ENCODE measurements at regions not wholly inside any gene's neighbourhood (a gene's known extent, or its start where the extent isn't known, plus 50 kb on each side); places are given as distances from the start of the nearest gene placed in this dataset.

DNA sequence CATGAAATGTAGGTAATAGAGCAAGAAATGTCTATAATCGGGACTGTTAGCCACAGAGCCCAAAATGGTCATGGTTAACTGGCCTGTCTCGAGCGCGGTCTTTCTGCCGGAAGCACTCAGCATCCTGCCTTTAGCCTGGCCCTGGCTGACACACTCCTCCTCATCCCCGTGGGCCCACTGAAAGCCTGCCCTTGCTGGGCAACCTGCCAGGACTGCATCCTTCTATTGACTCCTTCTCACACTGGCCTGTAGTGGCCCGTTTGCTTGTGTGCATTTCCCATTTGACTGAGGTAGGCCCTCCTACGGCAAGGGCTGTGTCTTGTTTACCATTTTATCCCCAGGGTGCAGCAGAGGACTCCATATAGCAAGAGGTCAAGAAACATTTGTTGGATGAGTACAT lies 215.7 kb downstream of the ATPSCKMT start:
- ATAC-seq: no peak
- TF ChIP-seq ZFP3 (CRISPR knock-in tag; IDR thresholded peaks at IDR 0.05) (0 out of 2 replicates have a peak, but pooled peaks have one; percentile 34), CREB5 (CRISPR knock-in tag; IDR thresholded peaks at IDR 0.05; ENCODE audit: low read depth) (no peak)

- no peak for TF ChIP-seq ZNF70 (CRISPR knock-in tag; IDR thresholded peaks at IDR 0.05)
- ATAC-seq: no peak
Measured at GRCh38 chr5:10031817-10032216, 217.9 kb downstream of the ATPSCKMT start.

DNA sequence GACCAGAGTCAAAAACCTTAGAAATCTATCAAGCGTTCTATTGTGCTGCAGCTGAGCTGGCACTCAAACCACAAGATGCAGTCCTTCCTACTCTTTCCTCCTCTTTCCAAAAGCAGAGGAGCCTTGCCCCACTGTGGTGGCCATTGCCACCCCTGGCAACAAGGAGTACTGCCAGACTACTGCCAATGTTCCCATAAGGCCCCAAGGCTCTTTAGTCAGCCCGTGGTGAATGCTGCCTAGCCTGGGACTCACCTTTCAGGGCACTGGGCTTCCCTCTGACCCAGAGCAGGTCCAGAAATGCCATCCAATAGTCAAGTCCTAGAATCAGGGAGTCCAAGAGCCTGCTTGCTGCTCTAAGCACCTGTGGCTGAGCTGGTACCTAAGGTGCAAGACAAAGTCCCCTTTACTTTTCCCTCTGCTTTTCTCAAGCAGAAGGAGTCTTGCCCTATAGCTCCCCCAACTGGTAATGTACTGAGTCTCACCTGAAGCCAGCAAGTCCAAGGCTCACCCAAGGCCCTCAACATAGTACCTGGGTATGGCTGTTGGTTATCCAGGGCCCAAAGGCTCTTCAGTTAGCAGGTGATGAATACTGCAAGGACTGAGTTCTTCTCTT lies 219.4 kb downstream of the ATPSCKMT start:
- TF ChIP-seq, protein P1, sequence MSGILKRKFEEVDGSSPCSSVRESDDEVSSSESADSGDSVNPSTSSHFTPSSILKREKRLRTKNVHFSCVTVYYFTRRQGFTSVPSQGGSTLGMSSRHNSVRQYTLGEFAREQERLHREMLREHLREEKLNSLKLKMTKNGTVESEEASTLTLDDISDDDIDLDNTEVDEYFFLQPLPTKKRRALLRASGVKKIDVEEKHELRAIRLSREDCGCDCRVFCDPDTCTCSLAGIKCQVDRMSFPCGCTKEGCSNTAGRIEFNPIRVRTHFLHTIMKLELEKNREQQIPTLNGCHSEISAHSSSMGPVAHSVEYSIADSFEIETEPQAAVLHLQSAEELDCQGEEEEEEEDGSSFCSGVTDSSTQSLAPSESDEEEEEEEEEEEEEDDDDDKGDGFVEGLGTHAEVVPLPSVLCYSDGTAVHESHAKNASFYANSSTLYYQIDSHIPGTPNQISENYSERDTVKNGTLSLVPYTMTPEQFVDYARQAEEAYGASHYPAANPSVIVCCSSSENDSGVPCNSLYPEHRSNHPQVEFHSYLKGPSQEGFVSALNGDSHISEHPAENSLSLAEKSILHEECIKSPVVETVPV (CRISPR knock-in tag; IDR thresholded peaks at IDR 0.05): no peak
- TF ChIP-seq ZNF8 (CRISPR knock-in tag; IDR thresholded peaks at IDR 0.05) (no peak), RARB (CRISPR knock-in tag; IDR thresholded peaks at IDR 0.05) (no peak), ZNF565 (CRISPR knock-in tag; conservative IDR thresholded peaks at IDR 0.05; ENCODE audit: low read depth) (no peak)
- TF ChIP-seq, protein P2, sequence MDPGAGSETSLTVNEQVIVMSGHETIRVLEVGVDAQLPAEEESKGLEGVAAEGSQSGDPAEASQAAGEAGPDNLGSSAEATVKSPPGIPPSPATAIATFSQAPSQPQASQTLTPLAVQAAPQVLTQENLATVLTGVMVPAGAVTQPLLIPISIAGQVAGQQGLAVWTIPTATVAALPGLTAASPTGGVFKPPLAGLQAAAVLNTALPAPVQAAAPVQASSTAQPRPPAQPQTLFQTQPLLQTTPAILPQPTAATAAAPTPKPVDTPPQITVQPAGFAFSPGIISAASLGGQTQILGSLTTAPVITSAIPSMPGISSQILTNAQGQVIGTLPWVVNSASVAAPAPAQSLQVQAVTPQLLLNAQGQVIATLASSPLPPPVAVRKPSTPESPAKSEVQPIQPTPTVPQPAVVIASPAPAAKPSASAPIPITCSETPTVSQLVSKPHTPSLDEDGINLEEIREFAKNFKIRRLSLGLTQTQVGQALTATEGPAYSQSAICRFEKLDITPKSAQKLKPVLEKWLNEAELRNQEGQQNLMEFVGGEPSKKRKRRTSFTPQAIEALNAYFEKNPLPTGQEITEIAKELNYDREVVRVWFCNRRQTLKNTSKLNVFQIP (CRISPR knock-in tag; IDR thresholded peaks at IDR 0.05; ENCODE audit: borderline replicate concordance, low read depth): no peak
- ATAC-seq: peak; percentile 54; the same call in 2 of the 3 replicates

- no peak for TF ChIP-seq GLIS3 (CRISPR knock-in tag; IDR thresholded peaks at IDR 0.05)
- no peak for ATAC-seq
Measured at GRCh38 chr5:10023494-10023893, 226.2 kb downstream of the ATPSCKMT start.

DNA sequence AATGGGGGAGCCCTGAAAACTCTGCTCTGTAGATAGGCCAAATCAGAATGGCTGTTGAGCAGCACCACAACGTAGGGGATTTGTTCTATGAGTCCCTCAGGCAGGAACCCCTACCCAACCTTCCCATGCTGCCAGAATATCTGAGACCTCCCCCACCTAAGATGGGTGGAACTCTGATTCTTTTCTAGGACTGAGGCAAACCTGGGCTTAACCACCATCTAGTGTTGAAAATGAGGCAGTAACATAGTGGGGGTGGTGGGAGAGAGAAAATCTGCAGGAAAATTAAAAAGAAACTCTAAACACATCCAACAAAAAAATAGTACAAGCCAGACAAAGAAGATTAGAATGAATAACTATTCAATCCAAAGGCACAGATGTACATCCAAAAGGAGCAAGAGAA lies 228.4 kb downstream of the ATPSCKMT start:
- no peak for TF ChIP-seq CREB5 (CRISPR knock-in tag; IDR thresholded peaks at IDR 0.05; ENCODE audit: low read depth)
- TF ChIP-seq BACH2 (CRISPR knock-in tag; IDR thresholded peaks at IDR 0.05; ENCODE audit: borderline replicate concordance): no peak
- no peak for TF ChIP-seq SNAI2 (CRISPR knock-in tag; IDR thresholded peaks at IDR 0.05)
- no peak for TF ChIP-seq ZFP3 (CRISPR knock-in tag; IDR thresholded peaks at IDR 0.05)
- TF ChIP-seq OSR1 (CRISPR knock-in tag; IDR thresholded peaks at IDR 0.05): no peak
- no peak for TF ChIP-seq ZNF8 (CRISPR knock-in tag; IDR thresholded peaks at IDR 0.05)
- TF ChIP-seq ZNF565 (CRISPR knock-in tag; conservative IDR thresholded peaks at IDR 0.05; ENCODE audit: low read depth): no peak
- TF ChIP-seq, protein P1 (CRISPR knock-in tag; IDR thresholded peaks at IDR 0.05): no peak
- no peak for TF ChIP-seq CSDC2 (CRISPR knock-in tag; IDR thresholded peaks at IDR 0.05)
- no peak for TF ChIP-seq PPARA (CRISPR knock-in tag; IDR thresholded peaks at IDR 0.05; ENCODE audit: borderline replicate concordance)
- no peak for TF ChIP-seq RARB (CRISPR knock-in tag; IDR thresholded peaks at IDR 0.05)
- no peak for TF ChIP-seq GLIS3 (CRISPR knock-in tag; IDR thresholded peaks at IDR 0.05)
- TF ChIP-seq, protein P3, sequence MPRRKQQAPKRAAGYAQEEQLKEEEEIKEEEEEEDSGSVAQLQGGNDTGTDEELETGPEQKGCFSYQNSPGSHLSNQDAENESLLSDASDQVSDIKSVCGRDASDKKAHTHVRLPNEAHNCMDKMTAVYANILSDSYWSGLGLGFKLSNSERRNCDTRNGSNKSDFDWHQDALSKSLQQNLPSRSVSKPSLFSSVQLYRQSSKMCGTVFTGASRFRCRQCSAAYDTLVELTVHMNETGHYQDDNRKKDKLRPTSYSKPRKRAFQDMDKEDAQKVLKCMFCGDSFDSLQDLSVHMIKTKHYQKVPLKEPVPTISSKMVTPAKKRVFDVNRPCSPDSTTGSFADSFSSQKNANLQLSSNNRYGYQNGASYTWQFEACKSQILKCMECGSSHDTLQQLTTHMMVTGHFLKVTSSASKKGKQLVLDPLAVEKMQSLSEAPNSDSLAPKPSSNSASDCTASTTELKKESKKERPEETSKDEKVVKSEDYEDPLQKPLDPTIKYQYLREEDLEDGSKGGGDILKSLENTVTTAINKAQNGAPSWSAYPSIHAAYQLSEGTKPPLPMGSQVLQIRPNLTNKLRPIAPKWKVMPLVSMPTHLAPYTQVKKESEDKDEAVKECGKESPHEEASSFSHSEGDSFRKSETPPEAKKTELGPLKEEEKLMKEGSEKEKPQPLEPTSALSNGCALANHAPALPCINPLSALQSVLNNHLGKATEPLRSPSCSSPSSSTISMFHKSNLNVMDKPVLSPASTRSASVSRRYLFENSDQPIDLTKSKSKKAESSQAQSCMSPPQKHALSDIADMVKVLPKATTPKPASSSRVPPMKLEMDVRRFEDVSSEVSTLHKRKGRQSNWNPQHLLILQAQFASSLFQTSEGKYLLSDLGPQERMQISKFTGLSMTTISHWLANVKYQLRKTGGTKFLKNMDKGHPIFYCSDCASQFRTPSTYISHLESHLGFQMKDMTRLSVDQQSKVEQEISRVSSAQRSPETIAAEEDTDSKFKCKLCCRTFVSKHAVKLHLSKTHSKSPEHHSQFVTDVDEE (CRISPR knock-in tag; IDR thresholded peaks at IDR 0.05): no peak
- TF ChIP-seq ESRRG (CRISPR knock-in tag; IDR thresholded peaks at IDR 0.05): no peak
- TF ChIP-seq, protein P2 (CRISPR knock-in tag; IDR thresholded peaks at IDR 0.05; ENCODE audit: borderline replicate concordance, low read depth): no peak
- no peak for TF ChIP-seq TOX (CRISPR knock-in tag; IDR thresholded peaks at IDR 0.05; ENCODE audit: borderline replicate concordance)
- no peak for TF ChIP-seq TCF4 (CRISPR knock-in tag; IDR thresholded peaks at IDR 0.05; ENCODE audit: borderline replicate concordance)
- no peak for ATAC-seq

Data from SK-N-SH treated with all-trans-retinoic acid at 6 μM for 48 hours (cell line).